GM12873 (cell line): ENCODE measurements at regions not wholly inside any gene's neighbourhood (a gene's known extent, or its start where the extent isn't known, plus 50 kb on each side); places are given as distances from the start of the nearest gene placed in this dataset.

Experiments
- TF ChIP-seq, protein P1 (sequence below): IDR thresholded peaks from 2 replicates; pipeline ENCODE4 v1.5.1; 2012; ENCODE audit warnings: low read depth, mild to moderate bottlenecking, moderate library complexity, low read length, control low read depth; ENCODE audit not compliant: insufficient read depth; ENCODE audit errors: missing control alignments

DNA sequence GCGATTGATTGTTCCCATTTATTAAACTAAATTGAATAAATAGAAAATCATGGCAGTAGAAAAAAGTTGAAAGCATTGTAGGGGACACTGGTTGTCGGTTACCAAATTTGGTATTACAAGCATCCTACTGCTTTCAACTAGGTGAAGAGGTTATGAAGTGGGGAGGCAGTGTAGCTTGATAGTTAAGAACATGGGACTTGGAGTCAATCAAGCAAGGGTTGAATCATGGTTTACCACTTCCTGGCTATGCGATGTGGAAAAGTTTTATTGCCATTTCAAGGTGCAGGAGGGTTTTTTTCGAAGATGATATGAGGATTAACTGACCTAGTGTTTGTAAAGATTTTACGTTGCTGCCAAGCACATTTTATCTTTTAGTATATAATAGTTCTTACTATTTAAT lies 318.2 kb upstream of the KCNH8 start:
- TF ChIP-seq, protein P1, sequence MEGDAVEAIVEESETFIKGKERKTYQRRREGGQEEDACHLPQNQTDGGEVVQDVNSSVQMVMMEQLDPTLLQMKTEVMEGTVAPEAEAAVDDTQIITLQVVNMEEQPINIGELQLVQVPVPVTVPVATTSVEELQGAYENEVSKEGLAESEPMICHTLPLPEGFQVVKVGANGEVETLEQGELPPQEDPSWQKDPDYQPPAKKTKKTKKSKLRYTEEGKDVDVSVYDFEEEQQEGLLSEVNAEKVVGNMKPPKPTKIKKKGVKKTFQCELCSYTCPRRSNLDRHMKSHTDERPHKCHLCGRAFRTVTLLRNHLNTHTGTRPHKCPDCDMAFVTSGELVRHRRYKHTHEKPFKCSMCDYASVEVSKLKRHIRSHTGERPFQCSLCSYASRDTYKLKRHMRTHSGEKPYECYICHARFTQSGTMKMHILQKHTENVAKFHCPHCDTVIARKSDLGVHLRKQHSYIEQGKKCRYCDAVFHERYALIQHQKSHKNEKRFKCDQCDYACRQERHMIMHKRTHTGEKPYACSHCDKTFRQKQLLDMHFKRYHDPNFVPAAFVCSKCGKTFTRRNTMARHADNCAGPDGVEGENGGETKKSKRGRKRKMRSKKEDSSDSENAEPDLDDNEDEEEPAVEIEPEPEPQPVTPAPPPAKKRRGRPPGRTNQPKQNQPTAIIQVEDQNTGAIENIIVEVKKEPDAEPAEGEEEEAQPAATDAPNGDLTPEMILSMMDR: no peak

DNA sequence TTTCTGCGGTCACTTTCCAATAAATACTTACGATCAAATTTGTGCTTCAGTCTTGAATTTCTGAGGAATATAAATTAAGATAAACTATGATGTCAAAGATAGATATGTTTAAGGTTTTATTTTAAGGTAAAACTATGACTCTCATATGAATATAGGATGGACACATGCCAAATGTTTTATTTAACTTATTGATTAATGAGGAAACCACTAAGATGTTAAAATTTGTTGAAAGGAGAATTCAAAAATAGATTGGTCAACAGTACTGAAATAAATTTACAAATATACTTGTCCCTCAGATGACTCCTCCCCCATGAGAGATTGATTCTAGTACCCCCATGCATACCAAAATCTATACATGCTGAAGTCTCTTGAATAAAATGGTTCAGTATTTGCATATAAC lies 319.7 kb upstream of the KCNH8 start:
- TF ChIP-seq, protein P1: no peak

GRCh38 chr3:18827664-18828063 lies 320.6 kb upstream of the KCNH8 start:
- TF ChIP-seq, protein P1: no peak

DNA sequence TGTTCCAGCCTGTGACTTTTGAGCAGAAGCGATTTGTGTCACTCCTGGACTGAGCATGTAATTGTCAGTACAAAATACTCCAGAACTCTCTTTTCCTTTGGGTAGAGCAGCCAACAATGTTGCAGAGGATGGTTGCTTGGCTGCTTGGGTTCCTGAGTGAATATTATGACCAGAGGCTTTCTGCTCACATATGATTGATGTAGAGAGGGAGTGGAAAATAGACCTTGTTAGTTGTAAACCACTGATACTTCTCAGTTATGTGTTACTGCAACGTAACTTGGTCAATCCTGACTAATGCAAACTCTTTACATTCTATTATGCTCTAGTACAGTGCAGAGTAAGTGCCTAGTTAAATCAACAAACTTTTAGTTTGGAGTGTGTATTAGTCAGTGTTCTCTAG lies 322.6 kb upstream of the KCNH8 start:
- TF ChIP-seq, protein P1: no peak

DNA sequence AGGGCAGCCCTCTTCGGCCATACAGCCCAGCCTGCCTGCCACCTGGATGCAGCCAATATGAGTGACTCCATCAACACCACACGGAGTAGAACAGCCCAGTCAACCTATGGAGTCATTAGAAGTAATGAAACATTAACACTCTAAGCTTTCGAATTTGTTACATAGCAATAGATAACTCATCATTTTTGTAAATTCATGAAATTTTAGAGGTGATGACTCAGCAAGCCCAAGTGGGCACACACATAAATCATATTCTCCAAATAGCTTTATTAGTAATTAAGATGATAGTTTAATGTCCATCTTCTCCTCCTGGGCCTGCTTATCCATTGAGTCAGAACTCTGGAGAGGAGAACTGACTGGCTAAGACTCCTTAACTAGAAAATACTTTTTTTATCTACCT lies 335.0 kb upstream of the KCNH8 start:
- TF ChIP-seq, protein P1: no peak

GRCh38 chr3:18812316-18812715 lies 336.0 kb upstream of the KCNH8 start:
- TF ChIP-seq, protein P1: no peak

GRCh38 chr3:18810306-18810661 lies 338.0 kb upstream of the KCNH8 start:
- TF ChIP-seq, protein P1: no peak
